Lower leg skin (tissue), 4 donors: ENCODE measurements at regions not wholly inside any gene's neighbourhood (a gene's known extent, or its start where the extent isn't known, plus 50 kb on each side); places are given as distances from the start of the nearest gene placed in this dataset.

ENCODE experiments used
- DNase-seq, 2 donors: peaks; one replicate each; pipeline ENCODE4 v3.0.0-alpha.2; 2019; ENCODE audit warnings: low spot score in 2 of 2
- H3K4me3 ChIP-seq: fragments of 200-600 bp; sonication (generic); 2 replicates; pipeline ENCODE4 v1.5.1; 2017; ENCODE audit warnings: mild to moderate bottlenecking, low read depth; ENCODE audit not compliant: poor library complexity, severe bottlenecking
- CTCF ChIP-seq, 3 donors: fragments of 450-650 bp; IDR thresholded peaks; one replicate each; pipeline ENCODE4 v1.5.1; 2016; ENCODE audit warnings: antibody characterized with exemption in 3 of 3, mild to moderate bottlenecking in 3 of 3, moderate library complexity in 2 of 3
- POLR2A ChIP-seq, 2 donors: fragments of 450-650 bp; IDR thresholded peaks; one replicate each; pipeline ENCODE4 v1.6.1; 2016 to 2017; ENCODE audit warnings: antibody characterized with exemption in 2 of 2, mild to moderate bottlenecking in 1 of 2, moderate library complexity in 1 of 2
- WGBS, 2 donors: methylation state at CpG; one replicate each; pipeline ENCODE4 v1.1.5; 2018; 5-methylcytosine and 5-hydroxymethylcytosine counted together
- intact Hi-C: fragments of 100-400 bp; cut with DNase I; formaldehyde crosslinking; loops from one replicate; pipeline ENCODE4 v1.15.0; 2023; ENCODE audit warnings: low total_unique reads

- intact Hi-C loops = no loop called here
- no peak for TF ChIP-seq POLR2A (IDR thresholded peaks at IDR 0.05)
- no peak for TF ChIP-seq CTCF (IDR thresholded peaks at IDR 0.05)
- 43 to 49% methylated on average over 3 of the region's 3 CpGs for WGBS, 2 donors
Observed at GRCh38 chr5:71907001-71907588, 188.0 kb downstream of the CARTPT start.

GRCh38 chr5:71907608-71908145, 188.6 kb downstream of the CARTPT start:
- WGBS, 2 donors = 53 to 61% methylated on average over 4 of the region's 4 CpGs
- no peak for DNase-seq
- no peak overlapping the region for H3K4me3 ChIP-seq
- intact Hi-C loops = no loop called here
- TF ChIP-seq CTCF (IDR thresholded peaks at IDR 0.05) (no peak), POLR2A (IDR thresholded peaks at IDR 0.05) (no peak)

More at GRCh38 chr5:71907001-71907588, 188.0 kb downstream of the CARTPT start:
- no peak for DNase-seq
- H3K4me3 ChIP-seq = no peak overlapping the region

GRCh38 chr5:71910741-71911140, 191.7 kb downstream of the CARTPT start:
- intact Hi-C loops = no loop called here
- no peak overlapping the region for H3K4me3 ChIP-seq
- TF ChIP-seq POLR2A (IDR thresholded peaks at IDR 0.05) (no peak), CTCF (IDR thresholded peaks at IDR 0.05) (no peak)
- WGBS, 2 donors = 69 to 81% methylated on average over 3 of the region's 3 CpGs
- DNase-seq = no peak

- intact Hi-C loops = no loop called here
- TF ChIP-seq POLR2A (IDR thresholded peaks at IDR 0.05) (no peak), CTCF (IDR thresholded peaks at IDR 0.05) (no peak)
- no peak for DNase-seq
Observed at GRCh38 chr5:71912021-71912420, 192.9 kb downstream of the CARTPT start.

GRCh38 chr5:71914281-71914680, 193.0 kb upstream of the MAP1B start:
- intact Hi-C loops = no loop called here

More at GRCh38 chr5:71912021-71912420, 192.9 kb downstream of the CARTPT start:
- WGBS, 2 donors = 84 to 91% methylated on average over 1 of the region's 1 CpG
- no peak overlapping the region for H3K4me3 ChIP-seq

More at GRCh38 chr5:71914281-71914680, 193.0 kb upstream of the MAP1B start:
- 64 to 66% methylated on average over 2 of the region's 2 CpGs for WGBS, 2 donors
- no peak overlapping the region for H3K4me3 ChIP-seq
- TF ChIP-seq CTCF (IDR thresholded peaks at IDR 0.05) (no peak), POLR2A (IDR thresholded peaks at IDR 0.05) (no peak)
- DNase-seq = no peak
